ENCODE measurements at regions not wholly inside any gene's neighbourhood (a gene's known extent, or its start where the extent isn't known, plus 50 kb on each side); places are given as distances from the start of the nearest gene placed in this dataset.

GRCh38 chr5:6920628-6921256 is 207.5 kb downstream of the TENT4A start:
- no peak for DNase-seq (ENCODE audit: low spot score)

- no peak for DNase-seq (ENCODE audit: low spot score)
Observed at GRCh38 chr5:6926491-6927038, 213.3 kb downstream of the TENT4A start.

GRCh38 chr5:6936031-6936430 is 222.8 kb downstream of the TENT4A start:
- DNase-seq (ENCODE audit: low spot score): no peak

- DNase-seq (ENCODE audit: low spot score): no peak
Observed at GRCh38 chr5:6937677-6938076, 224.4 kb downstream of the TENT4A start.

GRCh38 chr5:6941631-6942030 is 228.4 kb downstream of the TENT4A start:
- no peak for DNase-seq (ENCODE audit: low spot score)

- no peak for DNase-seq (ENCODE audit: low spot score)
Observed at GRCh38 chr5:6943197-6944112, 230.2 kb downstream of the TENT4A start.

GRCh38 chr5:6948562-6948961 is 235.3 kb downstream of the TENT4A start:
- no peak for DNase-seq (ENCODE audit: low spot score)

GRCh38 chr5:6949230-6949629 is 236.0 kb downstream of the TENT4A start:
- no peak for DNase-seq (ENCODE audit: low spot score)

GRCh38 chr5:6950250-6950649 is 237.0 kb downstream of the TENT4A start:
- DNase-seq (ENCODE audit: low spot score): no peak

GRCh38 chr5:6950860-6951259 is 237.6 kb downstream of the TENT4A start:
- DNase-seq (ENCODE audit: low spot score): no peak

GRCh38 chr5:6961123-6961522 is 247.9 kb downstream of the TENT4A start:
- DNase-seq (ENCODE audit: low spot score): no peak

GRCh38 chr5:6961837-6962635 is 248.8 kb downstream of the TENT4A start:
- DNase-seq (ENCODE audit: low spot score): no peak

GRCh38 chr5:6976971-6977370 is 263.7 kb downstream of the TENT4A start:
- no peak for DNase-seq (ENCODE audit: low spot score)

- DNase-seq (ENCODE audit: low spot score): no peak
Observed at GRCh38 chr5:6979061-6979460, 265.8 kb downstream of the TENT4A start.

- DNase-seq (ENCODE audit: low spot score): no peak
Observed at GRCh38 chr5:6989230-6989629, 276.0 kb downstream of the TENT4A start.

GRCh38 chr5:6994097-6994496 is 280.9 kb downstream of the TENT4A start:
- DNase-seq (ENCODE audit: low spot score): no peak

GRCh38 chr5:6995115-6995514 is 281.9 kb downstream of the TENT4A start:
- DNase-seq (ENCODE audit: low spot score): no peak

GRCh38 chr5:7000310-7000709 is 287.1 kb downstream of the TENT4A start:
- no peak for DNase-seq (ENCODE audit: low spot score)

- DNase-seq (ENCODE audit: low spot score): no peak
Observed at GRCh38 chr5:7010591-7010990, 297.4 kb downstream of the TENT4A start.

- DNase-seq (ENCODE audit: low spot score): no peak
Observed at GRCh38 chr5:7012057-7012456, 298.8 kb downstream of the TENT4A start.

GRCh38 chr5:7014611-7015010 is 301.4 kb downstream of the TENT4A start:
- DNase-seq (ENCODE audit: low spot score): no peak

- DNase-seq (ENCODE audit: low spot score): no peak
Observed at GRCh38 chr5:7015586-7016256, 302.5 kb downstream of the TENT4A start.
